ENCODE measurements at regions not wholly inside any gene's neighbourhood (a gene's known extent, or its start where the extent isn't known, plus 50 kb on each side); places are given as distances from the start of the nearest gene placed in this dataset.

GRCh38 chr3:110614186-110614585 lies 457.4 kb upstream of the NECTIN3 start:
- Histone ChIP-seq H3K27me3 (ENCODE audit: insufficient read depth, poor library complexity, severe bottlenecking) (no peaks in the 10 kb centered on the region), H3K27ac (replicated peaks) (no peak overlapping the region), H3K4me3 (replicated peaks; ENCODE audit: insufficient read depth, low read length) (no peak overlapping the region)
- TF ChIP-seq CTCF (IDR thresholded peaks at IDR 0.05; ENCODE audit: insufficient read depth, low read length) (no peak), POLR2AphosphoS5 (IDR thresholded peaks at IDR 0.05; ENCODE audit: low read depth) (no peak), SPI1 (IDR thresholded peaks at IDR 0.05; ENCODE audit: borderline replicate concordance, low read depth) (no peak), GABPA (IDR thresholded peaks at IDR 0.05; ENCODE audit: low read depth) (no peak)
- TF ChIP-seq, protein P1, sequence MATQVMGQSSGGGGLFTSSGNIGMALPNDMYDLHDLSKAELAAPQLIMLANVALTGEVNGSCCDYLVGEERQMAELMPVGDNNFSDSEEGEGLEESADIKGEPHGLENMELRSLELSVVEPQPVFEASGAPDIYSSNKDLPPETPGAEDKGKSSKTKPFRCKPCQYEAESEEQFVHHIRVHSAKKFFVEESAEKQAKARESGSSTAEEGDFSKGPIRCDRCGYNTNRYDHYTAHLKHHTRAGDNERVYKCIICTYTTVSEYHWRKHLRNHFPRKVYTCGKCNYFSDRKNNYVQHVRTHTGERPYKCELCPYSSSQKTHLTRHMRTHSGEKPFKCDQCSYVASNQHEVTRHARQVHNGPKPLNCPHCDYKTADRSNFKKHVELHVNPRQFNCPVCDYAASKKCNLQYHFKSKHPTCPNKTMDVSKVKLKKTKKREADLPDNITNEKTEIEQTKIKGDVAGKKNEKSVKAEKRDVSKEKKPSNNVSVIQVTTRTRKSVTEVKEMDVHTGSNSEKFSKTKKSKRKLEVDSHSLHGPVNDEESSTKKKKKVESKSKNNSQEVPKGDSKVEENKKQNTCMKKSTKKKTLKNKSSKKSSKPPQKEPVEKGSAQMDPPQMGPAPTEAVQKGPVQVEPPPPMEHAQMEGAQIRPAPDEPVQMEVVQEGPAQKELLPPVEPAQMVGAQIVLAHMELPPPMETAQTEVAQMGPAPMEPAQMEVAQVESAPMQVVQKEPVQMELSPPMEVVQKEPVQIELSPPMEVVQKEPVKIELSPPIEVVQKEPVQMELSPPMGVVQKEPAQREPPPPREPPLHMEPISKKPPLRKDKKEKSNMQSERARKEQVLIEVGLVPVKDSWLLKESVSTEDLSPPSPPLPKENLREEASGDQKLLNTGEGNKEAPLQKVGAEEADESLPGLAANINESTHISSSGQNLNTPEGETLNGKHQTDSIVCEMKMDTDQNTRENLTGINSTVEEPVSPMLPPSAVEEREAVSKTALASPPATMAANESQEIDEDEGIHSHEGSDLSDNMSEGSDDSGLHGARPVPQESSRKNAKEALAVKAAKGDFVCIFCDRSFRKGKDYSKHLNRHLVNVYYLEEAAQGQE (IDR thresholded peaks at IDR 0.05; ENCODE audit: insufficient replicate concordance, low read depth), result no peak
- DNase-seq (ENCODE audit: low read depth in 1 of 2, low spot score in 1 of 2), result no peak

- no peak overlapping the region for H3K27ac ChIP-seq (replicated peaks)
- H3K4me3 ChIP-seq (replicated peaks; ENCODE audit: insufficient read depth, low read length), result no peak overlapping the region
- TF ChIP-seq SPI1 (IDR thresholded peaks at IDR 0.05; ENCODE audit: borderline replicate concordance, low read depth), result no peak
- TF ChIP-seq GABPA (IDR thresholded peaks at IDR 0.05; ENCODE audit: low read depth), result no peak
- TF ChIP-seq POLR2AphosphoS5 (IDR thresholded peaks at IDR 0.05; ENCODE audit: low read depth), result no peak
- TF ChIP-seq, protein P1 (IDR thresholded peaks at IDR 0.05; ENCODE audit: insufficient replicate concordance, low read depth), result no peak
- TF ChIP-seq CTCF (IDR thresholded peaks at IDR 0.05; ENCODE audit: insufficient read depth, low read length), result no peak
- H3K27me3 ChIP-seq (ENCODE audit: insufficient read depth, poor library complexity, severe bottlenecking), result no peaks in the 10 kb centered on the region
- no peak for DNase-seq (ENCODE audit: low read depth in 1 of 2, low spot score in 1 of 2)
Measured at GRCh38 chr3:110615454-110615853, 456.2 kb upstream of the NECTIN3 start.

- no peak for TF ChIP-seq CTCF (IDR thresholded peaks at IDR 0.05; ENCODE audit: insufficient read depth, low read length)
- no peak for TF ChIP-seq POLR2AphosphoS5 (IDR thresholded peaks at IDR 0.05; ENCODE audit: low read depth)
- no peak for TF ChIP-seq GABPA (IDR thresholded peaks at IDR 0.05; ENCODE audit: low read depth)
- no peak for TF ChIP-seq SPI1 (IDR thresholded peaks at IDR 0.05; ENCODE audit: borderline replicate concordance, low read depth)
- TF ChIP-seq, protein P1 (IDR thresholded peaks at IDR 0.05; ENCODE audit: insufficient replicate concordance, low read depth), result no peak
- no peak overlapping the region for H3K27ac ChIP-seq (replicated peaks)
- DNase-seq (ENCODE audit: low read depth in 1 of 2, low spot score in 1 of 2), result no peak
- H3K4me3 ChIP-seq (replicated peaks; ENCODE audit: insufficient read depth, low read length), result no peak overlapping the region
- H3K27me3 ChIP-seq (ENCODE audit: insufficient read depth, poor library complexity, severe bottlenecking), result no peaks in the 10 kb centered on the region
Measured at GRCh38 chr3:110618512-110619226, 452.9 kb upstream of the NECTIN3 start.
